Loucy (cell line): ENCODE measurements at regions not wholly inside any gene's neighbourhood (a gene's known extent, or its start where the extent isn't known, plus 50 kb on each side); places are given as distances from the start of the nearest gene placed in this dataset.

Experiments used
- H2AFZ ChIP-seq: fragments of 200-600 bp; sonication (generic); 2 replicates; pipeline ENCODE4 v1.6.0; 2016; ENCODE audit warnings: antibody characterized with exemption, mild to moderate bottlenecking, low read length, moderate library complexity
- H3F3A ChIP-seq: fragments of 200-600 bp; 2 replicates; pipeline ENCODE4 v1.6.0; 2016; ENCODE audit warnings: antibody characterized with exemption, low read depth, mild to moderate bottlenecking
- H3K27me3 ChIP-seq: fragments of 200-600 bp; sonication (generic); 2 replicates; pipeline ENCODE4 v1.6.1; 2014; ENCODE audit warnings: low read length, mild to moderate bottlenecking; ENCODE audit not compliant: insufficient read depth, poor library complexity, severe bottlenecking
- H3K36me3 ChIP-seq: fragments of 200-600 bp; sonication (generic); 2 replicates; pipeline ENCODE4 v1.6.1; 2016; ENCODE audit warnings: low read length; ENCODE audit not compliant: insufficient read depth
- H3K4me1 ChIP-seq: fragments of 200-600 bp; sonication (generic); 2 replicates; pipeline ENCODE4 v1.5.1; 2014; ENCODE audit warnings: low read length, mild to moderate bottlenecking; ENCODE audit not compliant: insufficient read depth, poor library complexity, severe bottlenecking
- H3K4me2 ChIP-seq: fragments of 200-600 bp; sonication (generic); 2 replicates; pipeline ENCODE4 v1.6.0; 2014; ENCODE audit warnings: antibody characterized with exemption, low read length, low read depth, mild to moderate bottlenecking; ENCODE audit not compliant: poor library complexity, severe bottlenecking
- H3K4me3 ChIP-seq: fragments of 200-600 bp; sonication (generic); 2 replicates; pipeline ENCODE4 v1.5.1; 2014; ENCODE audit warnings: low read length, mild to moderate bottlenecking, mixed read lengths; ENCODE audit not compliant: poor library complexity, severe bottlenecking
- H3K79me2 ChIP-seq: fragments of 200-600 bp; sonication (generic); 2 replicates; pipeline ENCODE4 v1.6.1; 2014; ENCODE audit warnings: low read length; ENCODE audit not compliant: insufficient read depth
- H3K9ac ChIP-seq: fragments of 200-600 bp; sonication (generic); 2 replicates; pipeline ENCODE4 v1.6.0; 2014; ENCODE audit warnings: mild to moderate bottlenecking, low read depth, low read length, moderate library complexity; ENCODE audit not compliant: poor library complexity, severe bottlenecking
- H3K9me2 ChIP-seq: fragments of 200-600 bp; sonication (generic); replicated peaks from 2 replicates; pipeline ENCODE4 v1.6.1; 2016; ENCODE audit warnings: low read depth, low read length, mixed read lengths
- H3K9me3 ChIP-seq: fragments of 200-600 bp; sonication (generic); 2 replicates; pipeline ENCODE4 v1.6.1; 2014; ENCODE audit warnings: mild to moderate bottlenecking, antibody characterized with exemption, low read length, low read depth; ENCODE audit not compliant: insufficient read depth
- H4K20me1 ChIP-seq: fragments of 200-600 bp; sonication (generic); 2 replicates; pipeline ENCODE4 v1.6.0; 2014; ENCODE audit warnings: antibody characterized with exemption, low read length, mild to moderate bottlenecking; ENCODE audit not compliant: insufficient read depth, poor library complexity, severe bottlenecking
- EZH2phosphoT487 ChIP-seq: fragments of 200-600 bp; IDR thresholded peaks from 2 replicates; pipeline ENCODE4 v1.6.1; 2018; ENCODE audit warnings: antibody characterized with exemption, mild to moderate bottlenecking, moderate library complexity, borderline replicate concordance
- TF ChIP-seq, protein P1 (sequence below): fragments of 200-600 bp; sonication (generic); conservative IDR thresholded peaks from 2 replicates; pipeline ENCODE4 v1.5.1; 2014; ENCODE audit warnings: mild to moderate bottlenecking, antibody characterized with exemption, low read length

DNA sequence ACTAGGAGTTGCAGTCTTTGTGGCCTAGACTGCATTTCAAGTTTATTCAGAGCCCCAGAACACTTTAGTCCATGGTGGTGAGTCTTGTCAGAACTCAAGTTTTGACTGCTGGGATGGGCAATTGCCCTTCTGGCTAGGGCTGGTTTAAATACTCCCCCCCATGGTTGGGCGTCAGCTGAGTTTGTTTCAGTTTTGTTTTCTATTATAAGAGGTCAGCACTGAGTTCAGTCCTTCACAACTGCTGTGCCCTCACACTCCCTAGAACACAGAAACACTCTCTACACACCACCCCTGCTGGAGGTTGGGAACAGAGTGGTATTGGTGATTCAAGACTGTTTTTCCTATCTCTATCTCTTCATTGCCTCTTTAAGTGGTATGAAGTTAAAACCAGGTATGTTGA is 217.0 kb downstream of the GUCY2F start:
- Histone ChIP-seq H3K4me3 (no peak overlapping the region), H3K36me3 (no peaks in the 10 kb centered on the region), H3K79me2 (no peaks in the 10 kb centered on the region), H3F3A (no peaks in the 10 kb centered on the region), H3K9ac (no peak overlapping the region), H3K9me2 (no peaks in the 10 kb centered on the region), H3K4me1 (no peaks in the 10 kb centered on the region), H3K4me2 (no peak overlapping the region), H2AFZ (no peak overlapping the region), H3K27me3 (no peaks in the 10 kb centered on the region), H4K20me1 (no peaks in the 10 kb centered on the region), H3K9me3 (no peaks in the 10 kb centered on the region)
- no peak for TF ChIP-seq EZH2phosphoT487
- TF ChIP-seq, protein P1, sequence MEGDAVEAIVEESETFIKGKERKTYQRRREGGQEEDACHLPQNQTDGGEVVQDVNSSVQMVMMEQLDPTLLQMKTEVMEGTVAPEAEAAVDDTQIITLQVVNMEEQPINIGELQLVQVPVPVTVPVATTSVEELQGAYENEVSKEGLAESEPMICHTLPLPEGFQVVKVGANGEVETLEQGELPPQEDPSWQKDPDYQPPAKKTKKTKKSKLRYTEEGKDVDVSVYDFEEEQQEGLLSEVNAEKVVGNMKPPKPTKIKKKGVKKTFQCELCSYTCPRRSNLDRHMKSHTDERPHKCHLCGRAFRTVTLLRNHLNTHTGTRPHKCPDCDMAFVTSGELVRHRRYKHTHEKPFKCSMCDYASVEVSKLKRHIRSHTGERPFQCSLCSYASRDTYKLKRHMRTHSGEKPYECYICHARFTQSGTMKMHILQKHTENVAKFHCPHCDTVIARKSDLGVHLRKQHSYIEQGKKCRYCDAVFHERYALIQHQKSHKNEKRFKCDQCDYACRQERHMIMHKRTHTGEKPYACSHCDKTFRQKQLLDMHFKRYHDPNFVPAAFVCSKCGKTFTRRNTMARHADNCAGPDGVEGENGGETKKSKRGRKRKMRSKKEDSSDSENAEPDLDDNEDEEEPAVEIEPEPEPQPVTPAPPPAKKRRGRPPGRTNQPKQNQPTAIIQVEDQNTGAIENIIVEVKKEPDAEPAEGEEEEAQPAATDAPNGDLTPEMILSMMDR: no peak

DNA sequence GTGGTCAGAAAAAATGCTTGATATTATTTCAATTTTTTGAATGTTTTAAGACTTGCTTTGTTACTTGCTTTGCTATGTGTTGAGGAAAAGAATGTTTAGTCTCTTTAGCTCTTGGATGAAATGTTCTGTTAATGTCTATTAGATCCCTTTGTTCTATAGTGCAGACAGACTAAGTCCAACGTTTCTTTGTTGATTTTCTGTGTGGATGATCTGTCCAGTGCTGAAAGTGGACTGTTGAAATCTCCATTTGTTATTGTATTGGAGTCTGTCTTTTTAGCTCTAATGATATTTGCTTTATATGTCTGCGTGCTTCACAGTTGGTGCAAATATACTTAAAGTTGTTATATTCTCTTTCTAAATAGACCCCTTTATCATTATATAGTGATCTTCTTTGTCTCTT is 220.6 kb downstream of the GUCY2F start:
- H3K36me3 ChIP-seq: no peaks in the 10 kb centered on the region

DNA sequence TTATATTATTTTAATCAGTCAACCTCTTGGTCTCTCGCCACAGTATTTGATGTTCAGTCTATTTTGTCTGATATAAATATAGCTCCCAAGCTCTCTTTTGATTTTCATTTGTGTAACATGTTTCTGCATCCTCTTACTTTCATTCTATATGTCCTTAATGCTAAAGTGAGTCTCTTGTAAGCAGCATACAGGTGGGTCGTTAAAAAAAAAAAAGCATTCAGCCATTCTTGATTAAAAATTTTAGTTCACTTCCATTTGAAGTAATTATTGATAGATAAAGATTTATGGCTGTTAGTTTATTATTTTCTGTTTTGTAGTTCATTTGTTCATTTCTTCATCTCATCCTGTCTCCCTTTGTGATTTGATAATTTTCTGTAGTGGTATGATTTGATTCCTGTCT is 229.1 kb downstream of the GUCY2F start:
- no peaks in the 10 kb centered on the region for H3K27me3 ChIP-seq

More for the DNA sequence above, 220.6 kb downstream of the GUCY2F start:
- Histone ChIP-seq H3K4me2 (no peak overlapping the region), H3K4me3 (no peak overlapping the region), H3K79me2 (no peaks in the 10 kb centered on the region), H3K9me2 (no peaks in the 10 kb centered on the region), H2AFZ (no peak overlapping the region), H3K9me3 (no peaks in the 10 kb centered on the region), H3K9ac (no peak overlapping the region), H3K4me1 (no peaks in the 10 kb centered on the region), H4K20me1 (no peaks in the 10 kb centered on the region), H3F3A (no peaks in the 10 kb centered on the region), H3K27me3 (no peaks in the 10 kb centered on the region)
- no peak for TF ChIP-seq EZH2phosphoT487
- TF ChIP-seq, protein P1: no peak

More for the DNA sequence above, 229.1 kb downstream of the GUCY2F start:
- H3K9ac ChIP-seq: no peak overlapping the region
- H3F3A ChIP-seq: no peaks in the 10 kb centered on the region
- H3K9me2 ChIP-seq: no peaks in the 10 kb centered on the region
- H3K4me3 ChIP-seq: no peak overlapping the region
- H3K36me3 ChIP-seq: no peaks in the 10 kb centered on the region
- no peaks in the 10 kb centered on the region for H3K79me2 ChIP-seq
- no peaks in the 10 kb centered on the region for H3K9me3 ChIP-seq
- TF ChIP-seq, protein P1: no peak
- TF ChIP-seq EZH2phosphoT487: no peak
- H4K20me1 ChIP-seq: no peaks in the 10 kb centered on the region
- no peak overlapping the region for H2AFZ ChIP-seq
- H3K4me1 ChIP-seq: no peaks in the 10 kb centered on the region
- no peak overlapping the region for H3K4me2 ChIP-seq
